ENCODE measurements at regions not wholly inside any gene's neighbourhood (a gene's known extent, or its start where the extent isn't known, plus 50 kb on each side); places are given as distances from the start of the nearest gene placed in this dataset.

- DNase-seq (ENCODE audit: low spot score) = no peak
Measured at GRCh38 chr12:25058012-25058411, 109.1 kb upstream of the BCAT1 start.

GRCh38 chr12:25056486-25057130, 107.7 kb upstream of the BCAT1 start:
- DNase-seq (ENCODE audit: low spot score) = no peak

GRCh38 chr12:25056011-25056410, 107.1 kb upstream of the BCAT1 start:
- no peak for DNase-seq (ENCODE audit: low spot score)

GRCh38 chr12:25054783-25055144, 105.9 kb upstream of the BCAT1 start:
- DNase-seq (ENCODE audit: low spot score) = no peak

GRCh38 chr12:25054076-25054782, 105.3 kb upstream of the BCAT1 start:
- no peak for DNase-seq (ENCODE audit: low spot score)

DNA sequence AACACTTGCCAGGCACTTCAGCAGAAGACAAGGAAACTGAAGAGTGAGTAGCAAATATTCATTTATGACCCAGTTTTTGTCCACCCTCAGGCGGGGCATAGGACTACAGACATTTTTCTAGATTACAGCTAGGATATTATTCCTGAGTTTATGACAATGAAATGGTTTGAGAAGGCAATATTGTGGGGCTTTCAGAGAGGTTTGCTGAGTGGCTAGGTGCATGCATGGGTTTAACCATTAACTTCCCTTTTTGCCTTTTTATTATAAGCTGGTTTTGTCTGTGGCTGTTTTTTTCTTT, 104.0 kb upstream of the BCAT1 start:
- DNase-seq (ENCODE audit: low spot score) = no peak

- DNase-seq (ENCODE audit: low spot score) = peak; percentile 72
Measured at GRCh38 chr12:25052196-25052913, 103.5 kb upstream of the BCAT1 start.

DNA sequence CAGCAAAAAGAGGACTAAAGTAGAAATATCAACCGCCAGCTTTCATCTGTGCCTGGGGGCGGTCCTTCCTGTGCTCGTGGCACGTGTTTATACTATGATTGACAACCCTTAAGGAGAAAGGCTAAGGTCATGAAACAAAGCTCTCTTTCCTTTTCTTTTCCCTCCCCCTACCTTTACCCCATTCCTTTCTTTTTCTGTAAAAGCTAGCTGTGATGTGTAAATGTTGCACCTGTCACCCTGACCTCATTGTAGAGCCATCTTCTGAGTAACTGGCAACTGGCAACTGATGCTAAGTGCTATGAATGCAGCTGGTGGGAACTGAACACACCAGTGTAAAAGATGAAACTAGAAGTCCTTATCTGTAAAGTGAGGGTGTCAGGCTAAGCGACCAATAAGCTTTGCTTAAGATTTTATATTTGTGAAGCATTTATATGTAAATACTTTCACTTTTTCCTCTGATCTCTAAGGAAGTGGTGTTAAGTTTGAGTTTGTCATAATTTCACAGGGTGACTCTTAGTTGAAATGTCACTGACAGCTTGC, 102.8 kb upstream of the BCAT1 start:
- DNase-seq (ENCODE audit: low spot score) = peak; percentile 58

GRCh38 chr12:25051171-25051570, 102.3 kb upstream of the BCAT1 start:
- no peak for DNase-seq (ENCODE audit: low spot score)

DNA sequence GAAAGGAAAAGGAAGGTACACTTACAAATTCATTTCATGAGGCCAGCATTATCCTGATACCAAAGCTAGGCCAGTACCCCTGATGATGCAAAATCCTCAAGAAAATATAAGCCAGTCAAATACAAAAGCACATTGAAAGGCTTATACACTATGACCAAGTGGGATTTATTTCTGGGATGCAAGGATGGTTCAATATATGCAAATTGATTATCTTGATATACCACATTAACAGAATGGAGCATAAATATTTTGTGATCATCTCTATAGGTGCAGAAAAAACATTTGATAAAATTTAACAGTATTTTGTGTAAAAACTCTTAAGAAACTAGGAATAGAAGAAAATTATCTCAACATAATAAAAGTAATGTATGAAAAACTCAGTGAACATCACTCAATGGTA, 97.0 kb upstream of the BCAT1 start:
- DNase-seq (ENCODE audit: low spot score) = no peak

DNA sequence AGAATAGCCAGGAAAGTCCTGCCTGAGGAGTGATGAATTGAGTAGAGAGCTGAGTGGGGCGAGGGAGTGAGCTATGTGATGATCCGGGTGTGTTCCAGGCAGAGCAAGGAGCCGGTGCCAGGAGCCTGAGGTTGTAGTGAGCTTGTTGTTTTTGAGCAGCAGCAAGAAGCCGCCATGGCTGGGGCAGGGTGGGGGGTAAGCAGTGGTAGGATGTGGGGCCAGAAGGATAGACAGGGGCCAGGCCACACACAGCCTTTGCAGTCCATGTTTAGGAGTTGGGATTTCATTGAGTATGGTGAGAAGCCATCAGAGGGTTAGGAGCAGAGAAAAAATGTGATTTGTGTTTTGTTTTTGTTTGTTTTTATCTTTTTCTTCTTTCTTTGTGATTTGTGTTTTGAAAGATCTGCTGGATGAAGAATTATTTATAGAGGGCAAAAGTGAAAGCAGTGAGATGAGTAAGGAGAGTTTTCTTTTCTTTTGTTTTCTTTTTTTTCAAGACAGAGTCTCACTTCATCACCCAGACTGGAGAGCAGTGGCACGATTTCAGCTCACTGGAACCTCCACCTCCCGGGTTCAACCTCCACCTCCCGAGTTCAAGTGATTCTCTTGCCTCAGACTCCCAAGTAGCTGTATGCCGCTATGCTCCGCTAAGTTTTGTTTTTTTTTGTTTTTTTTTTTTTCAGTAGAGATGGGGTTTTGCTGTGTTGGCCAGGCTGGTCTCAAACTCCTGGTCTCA, 92.3 kb upstream of the BCAT1 start:
- DNase-seq (ENCODE audit: low spot score) = no peak

- DNase-seq (ENCODE audit: low spot score) = no peak
Measured at GRCh38 chr12:25040593-25040992, 91.7 kb upstream of the BCAT1 start.

DNA sequence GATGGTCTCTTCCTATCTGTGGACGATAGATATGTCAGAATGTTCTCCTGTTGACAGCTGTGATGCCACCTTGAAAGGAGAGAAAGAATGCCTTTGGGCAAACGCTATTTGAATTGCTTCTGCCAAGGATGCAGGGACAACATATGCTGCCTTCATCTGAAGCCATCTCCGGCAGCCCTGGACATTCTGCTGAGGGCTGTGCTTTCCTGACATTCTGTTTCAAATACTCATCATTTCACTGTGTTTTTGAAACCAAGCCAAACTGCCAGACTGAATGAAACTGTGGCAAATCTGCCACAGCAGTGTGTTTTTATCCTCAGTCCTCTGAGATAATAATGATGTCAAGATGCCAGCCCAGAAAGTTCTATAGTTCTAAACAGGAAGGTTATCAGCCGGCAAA, 85.8 kb upstream of the BCAT1 start:
- no peak for DNase-seq (ENCODE audit: low spot score)

GRCh38 chr12:25025951-25026490, 77.1 kb upstream of the BCAT1 start:
- no peak for DNase-seq (ENCODE audit: low spot score)

DNA sequence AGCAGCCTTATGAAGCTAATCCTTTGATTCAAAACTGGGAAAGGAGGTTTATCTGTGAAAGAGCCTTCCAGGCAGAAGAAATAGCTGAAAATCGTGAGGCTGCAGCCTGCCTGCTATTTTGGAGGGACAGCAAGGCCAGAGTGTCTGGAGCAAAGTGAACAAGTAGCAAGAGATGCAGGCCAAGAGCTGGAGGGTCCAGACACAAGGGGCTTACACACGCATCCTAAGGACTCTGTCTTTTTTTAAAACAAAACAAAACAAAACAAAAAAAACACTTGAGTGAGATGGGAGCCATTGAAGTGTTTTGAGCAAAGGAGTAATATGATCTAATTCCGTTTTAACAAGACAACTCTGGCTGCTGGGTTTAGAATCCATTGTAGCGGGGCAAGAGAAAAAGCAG, 76.4 kb upstream of the BCAT1 start:
- DNase-seq (ENCODE audit: low spot score) = no peak

DNA sequence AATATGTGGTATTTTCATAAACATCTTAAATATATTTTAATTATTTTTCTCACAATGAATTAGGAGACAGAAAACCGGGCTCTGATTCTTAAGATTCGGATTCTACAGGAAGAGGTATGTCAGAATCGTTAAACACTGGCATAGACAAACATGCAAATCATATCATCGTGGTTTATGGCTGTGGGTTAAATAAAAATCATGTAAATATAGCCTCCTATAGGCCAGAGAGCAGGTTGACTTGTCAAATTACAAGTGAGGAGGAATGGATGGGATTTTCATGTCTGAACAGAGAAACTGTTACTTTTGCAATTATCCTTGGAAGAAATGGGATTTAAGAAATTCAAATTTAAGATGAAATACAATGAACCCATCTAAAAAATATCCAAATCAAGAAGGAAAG, 74.9 kb upstream of the BCAT1 start:
- DNase-seq (ENCODE audit: low spot score) = peak; percentile 43

GRCh38 chr12:25020621-25021243, 71.8 kb upstream of the BCAT1 start:
- peak; percentile 64 for DNase-seq (ENCODE audit: low spot score)

GRCh38 chr12:25018146-25018545, 69.2 kb upstream of the BCAT1 start:
- no peak for DNase-seq (ENCODE audit: low spot score)

- no peak for DNase-seq (ENCODE audit: low spot score)
Measured at GRCh38 chr12:25017336-25017735, 68.4 kb upstream of the BCAT1 start.

DNA sequence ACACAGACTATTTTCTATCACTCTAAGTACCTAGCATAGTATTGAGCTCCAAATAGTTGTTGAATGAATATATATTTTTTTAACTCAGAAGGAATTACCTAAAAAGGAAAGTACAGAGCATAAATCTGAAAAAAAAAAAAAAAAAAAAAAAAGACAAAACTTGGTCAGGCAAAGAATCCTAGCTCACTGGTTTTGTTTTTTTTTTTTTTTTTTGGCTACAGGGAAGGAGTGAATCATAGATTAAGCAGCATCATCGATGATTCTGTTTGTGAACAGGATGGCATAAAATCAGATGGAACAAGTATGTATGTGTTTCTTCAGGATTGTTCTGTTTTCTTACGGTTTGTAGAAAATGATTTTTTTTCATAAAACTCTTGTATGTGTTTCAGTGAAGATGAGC, 66.1 kb upstream of the BCAT1 start:
- DNase-seq (ENCODE audit: low spot score) = no peak

- no peak for DNase-seq (ENCODE audit: low spot score)
Measured at GRCh38 chr12:25013061-25013460, 64.2 kb upstream of the BCAT1 start.

All from germinal center (tissue), 1 donor.